Type B pancreatic cell (in vitro differentiated cells): ENCODE measurements at regions not wholly inside any gene's neighbourhood (a gene's known extent, or its start where the extent isn't known, plus 50 kb on each side); places are given as distances from the start of the nearest gene placed in this dataset.

Experiments
- DNase-seq: peaks from one replicate; pipeline ENCODE4 v3.0.0; 2021; ENCODE audit warnings: mixed read lengths; ENCODE audit not compliant: unreplicated experiment; ENCODE audit errors: extremely low spot score
- H3K27ac Mint-ChIP-seq: 2 replicates; pipeline ENCODE4 v1.8.0; 2021; ENCODE audit warnings: mild to moderate bottlenecking, mixed read lengths
- H3K27me3 Mint-ChIP-seq: 2 replicates; pipeline ENCODE4 v1.8.0; 2021; ENCODE audit warnings: mixed read lengths
- H3K36me3 Mint-ChIP-seq: 2 replicates; pipeline ENCODE4 v1.8.0; 2021; ENCODE audit warnings: mixed read lengths
- H3K4me1 Mint-ChIP-seq: one replicate; pipeline ENCODE4 v1.8.0; 2021; ENCODE audit warnings: mixed read lengths; ENCODE audit not compliant: unreplicated experiment
- H3K4me3 Mint-ChIP-seq: 2 replicates; pipeline ENCODE4 v1.8.0; 2021; ENCODE audit warnings: mild to moderate bottlenecking, mixed read lengths
- H3K9me3 Mint-ChIP-seq: 2 replicates; pipeline ENCODE4 v1.8.0; 2021; ENCODE audit warnings: mixed read lengths
- TF ChIP-seq, protein P1 (sequence below): fragments of 200-600 bp; sonication (generic); conservative IDR thresholded peaks from 2 replicates; pipeline ENCODE4 v1.5.0; 2021; ENCODE audit warnings: antibody characterized with exemption, mild to moderate bottlenecking

DNA sequence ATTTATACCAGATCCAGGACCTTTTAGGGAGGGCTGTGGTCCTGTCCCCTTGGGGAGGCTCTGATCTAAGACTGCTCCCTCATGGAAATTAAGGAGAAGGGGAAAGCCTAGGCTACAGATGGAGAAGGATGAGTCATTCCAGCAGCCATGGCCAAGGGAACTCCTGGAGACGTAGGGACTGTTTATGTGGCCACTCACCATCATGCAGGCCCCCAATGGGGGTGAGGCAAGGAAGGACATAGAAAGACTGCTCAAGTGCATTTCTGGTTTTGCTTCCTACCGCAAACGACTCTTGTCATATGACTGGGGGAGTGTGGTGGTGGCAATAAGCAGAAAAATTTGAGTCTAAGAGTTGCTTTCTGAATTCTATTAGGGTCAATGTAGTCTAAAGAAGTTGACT, 54.0 kb upstream of the CYP1B1 start:
- peaks cover 8% of the 10 kb centered on the region for H3K9me3 Mint-ChIP-seq
- H3K36me3 Mint-ChIP-seq, result peaks cover 29% of the 10 kb centered on the region
- no peak overlapping the region for H3K4me3 Mint-ChIP-seq
- H3K27me3 Mint-ChIP-seq, result no peaks in the 10 kb centered on the region
- TF ChIP-seq, protein P1, sequence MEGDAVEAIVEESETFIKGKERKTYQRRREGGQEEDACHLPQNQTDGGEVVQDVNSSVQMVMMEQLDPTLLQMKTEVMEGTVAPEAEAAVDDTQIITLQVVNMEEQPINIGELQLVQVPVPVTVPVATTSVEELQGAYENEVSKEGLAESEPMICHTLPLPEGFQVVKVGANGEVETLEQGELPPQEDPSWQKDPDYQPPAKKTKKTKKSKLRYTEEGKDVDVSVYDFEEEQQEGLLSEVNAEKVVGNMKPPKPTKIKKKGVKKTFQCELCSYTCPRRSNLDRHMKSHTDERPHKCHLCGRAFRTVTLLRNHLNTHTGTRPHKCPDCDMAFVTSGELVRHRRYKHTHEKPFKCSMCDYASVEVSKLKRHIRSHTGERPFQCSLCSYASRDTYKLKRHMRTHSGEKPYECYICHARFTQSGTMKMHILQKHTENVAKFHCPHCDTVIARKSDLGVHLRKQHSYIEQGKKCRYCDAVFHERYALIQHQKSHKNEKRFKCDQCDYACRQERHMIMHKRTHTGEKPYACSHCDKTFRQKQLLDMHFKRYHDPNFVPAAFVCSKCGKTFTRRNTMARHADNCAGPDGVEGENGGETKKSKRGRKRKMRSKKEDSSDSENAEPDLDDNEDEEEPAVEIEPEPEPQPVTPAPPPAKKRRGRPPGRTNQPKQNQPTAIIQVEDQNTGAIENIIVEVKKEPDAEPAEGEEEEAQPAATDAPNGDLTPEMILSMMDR, result no peak
- no peak for DNase-seq
- H3K27ac Mint-ChIP-seq, result no peak overlapping the region
- no peaks in the 10 kb centered on the region for H3K4me1 Mint-ChIP-seq

DNA sequence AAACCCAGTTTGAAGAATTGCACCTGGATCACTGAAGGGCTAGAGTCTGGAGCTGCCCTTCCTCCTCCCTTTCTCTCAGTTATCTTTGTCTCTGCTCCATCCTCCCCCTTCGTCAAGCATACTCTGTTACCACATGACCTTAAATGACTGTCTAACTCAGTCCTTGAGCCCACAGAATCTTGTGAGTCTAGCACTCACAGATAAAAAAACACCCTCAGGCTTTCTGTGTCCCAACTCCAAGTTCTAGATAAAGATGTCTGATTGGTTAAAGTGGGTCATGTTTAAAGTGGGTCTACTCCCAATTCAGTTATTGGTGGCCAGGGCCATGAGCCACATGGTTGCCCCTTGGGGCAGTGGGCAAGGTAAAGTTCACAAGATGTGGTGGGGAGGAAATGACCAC, 53.5 kb upstream of the CYP1B1 start:
- TF ChIP-seq, protein P1, result no peak
- H3K27ac Mint-ChIP-seq, result no peak overlapping the region
- H3K27me3 Mint-ChIP-seq, result no peaks in the 10 kb centered on the region
- peaks cover 8% of the 10 kb centered on the region for H3K9me3 Mint-ChIP-seq
- peaks cover 29% of the 10 kb centered on the region for H3K36me3 Mint-ChIP-seq
- H3K4me3 Mint-ChIP-seq, result no peak overlapping the region
- no peaks in the 10 kb centered on the region for H3K4me1 Mint-ChIP-seq
- no peak for DNase-seq

DNA sequence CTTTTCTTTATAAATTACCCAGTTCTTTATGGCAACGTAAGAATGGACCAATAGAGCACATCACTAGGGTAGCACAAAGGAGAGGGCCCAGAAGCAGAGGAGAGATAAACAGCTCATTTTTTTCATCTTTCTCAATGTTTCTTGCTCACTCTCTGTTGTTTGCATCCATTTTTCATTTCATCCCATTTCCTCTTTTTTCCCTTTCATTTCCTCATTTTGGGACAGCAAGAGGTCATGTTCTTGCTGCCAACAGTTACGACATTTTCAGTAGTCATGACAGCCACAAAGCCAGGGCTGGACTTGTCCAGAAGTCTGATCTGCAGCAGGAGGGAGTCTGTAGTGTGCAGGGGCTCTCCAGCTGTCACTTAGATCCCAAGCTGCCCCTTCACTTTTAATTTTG, 52.7 kb upstream of the CYP1B1 start:
- Mint-ChIP-seq H3K27ac (no peak overlapping the region), H3K4me1 (no peaks in the 10 kb centered on the region), H3K9me3 (peaks cover 8% of the 10 kb centered on the region), H3K36me3 (peaks cover 29% of the 10 kb centered on the region), H3K27me3 (no peaks in the 10 kb centered on the region), H3K4me3 (no peak overlapping the region)
- no peak for DNase-seq
- TF ChIP-seq, protein P1, result no peak

DNA sequence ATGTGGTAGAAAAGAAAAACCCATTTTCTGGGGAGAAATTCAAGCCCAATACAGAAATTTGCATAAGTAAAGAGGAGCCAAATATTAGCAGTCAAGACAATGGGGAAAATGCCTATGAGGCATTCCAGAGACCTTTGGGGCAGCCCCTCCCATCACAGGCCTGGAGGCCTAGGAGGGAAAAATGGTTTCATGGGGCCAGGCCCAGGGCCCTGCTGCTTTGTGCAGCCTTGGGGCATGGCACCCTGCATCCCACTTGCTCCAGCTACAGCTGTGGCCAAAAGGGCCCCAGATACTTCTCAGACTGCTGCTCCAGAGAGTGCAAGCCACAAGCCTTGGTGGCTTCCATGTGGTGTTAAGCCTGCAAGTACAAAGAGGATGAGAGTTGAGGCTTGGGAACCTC, 51.3 kb upstream of the CYP1B1 start:
- Mint-ChIP-seq H3K27me3 (no peaks in the 10 kb centered on the region), H3K9me3 (peaks cover 8% of the 10 kb centered on the region), H3K36me3 (peaks cover 32% of the 10 kb centered on the region), H3K4me3 (no peak overlapping the region), H3K27ac (no peak overlapping the region), H3K4me1 (peaks cover 6% of the 10 kb centered on the region)
- TF ChIP-seq, protein P1, result no peak
- no peak for DNase-seq

DNA sequence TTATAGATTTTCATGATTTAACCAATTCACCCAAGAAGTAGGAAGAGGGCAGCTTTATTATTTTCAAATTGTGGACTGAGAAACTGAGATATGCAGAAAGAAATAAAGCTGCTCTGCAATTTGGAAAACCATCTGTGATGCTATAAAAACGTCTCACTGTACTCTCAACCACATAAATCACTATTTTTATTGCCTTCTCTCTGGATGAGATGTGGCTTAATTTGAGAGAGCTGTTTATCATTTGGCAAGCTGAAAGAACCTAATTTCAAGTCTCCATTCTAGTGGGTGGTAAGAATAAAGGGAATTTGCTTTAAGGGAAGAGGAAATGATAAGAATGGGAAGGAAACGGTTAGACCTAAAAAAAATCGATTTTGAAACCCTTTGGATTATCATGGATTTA, 49.9 kb upstream of the CYP1B1 start:
- Mint-ChIP-seq H3K9me3 (peaks cover 8% of the 10 kb centered on the region), H3K27ac (no peak overlapping the region), H3K36me3 (peaks cover 29% of the 10 kb centered on the region), H3K4me1 (peaks cover 19% of the 10 kb centered on the region), H3K27me3 (no peaks in the 10 kb centered on the region), H3K4me3 (no peak overlapping the region)
- DNase-seq, result no peak
- TF ChIP-seq, protein P1, result no peak
